ENCODE measurements at regions not wholly inside any gene's neighbourhood (a gene's known extent, or its start where the extent isn't known, plus 50 kb on each side); places are given as distances from the start of the nearest gene placed in this dataset.
A peak's percentile ranks its signal among the peaks of the same experiment; 100 is the strongest.

DNA sequence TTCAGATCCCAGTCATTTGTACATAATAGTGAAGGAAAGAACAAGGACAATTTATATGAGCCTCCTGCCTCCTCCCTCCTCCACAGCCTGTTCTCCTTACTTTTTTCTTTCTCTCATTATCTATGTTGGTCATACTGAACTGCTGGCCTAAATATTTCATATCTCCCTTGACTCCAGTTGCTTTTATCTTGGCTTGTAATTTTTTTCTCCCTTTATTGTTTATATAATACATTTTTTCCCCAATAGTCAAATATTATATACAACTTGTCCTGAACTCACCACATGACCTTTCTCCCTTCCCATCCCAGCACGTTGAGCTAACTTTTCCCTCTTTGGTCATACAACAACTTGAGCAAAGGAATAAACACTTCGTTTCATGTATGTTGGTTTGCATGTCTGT is 752.1 kb downstream of the LTN1 start:
- no peak overlapping the region for H3K4me3 ChIP-seq (ENCODE audit: low read depth, low read length)
- TF ChIP-seq, protein P1, sequence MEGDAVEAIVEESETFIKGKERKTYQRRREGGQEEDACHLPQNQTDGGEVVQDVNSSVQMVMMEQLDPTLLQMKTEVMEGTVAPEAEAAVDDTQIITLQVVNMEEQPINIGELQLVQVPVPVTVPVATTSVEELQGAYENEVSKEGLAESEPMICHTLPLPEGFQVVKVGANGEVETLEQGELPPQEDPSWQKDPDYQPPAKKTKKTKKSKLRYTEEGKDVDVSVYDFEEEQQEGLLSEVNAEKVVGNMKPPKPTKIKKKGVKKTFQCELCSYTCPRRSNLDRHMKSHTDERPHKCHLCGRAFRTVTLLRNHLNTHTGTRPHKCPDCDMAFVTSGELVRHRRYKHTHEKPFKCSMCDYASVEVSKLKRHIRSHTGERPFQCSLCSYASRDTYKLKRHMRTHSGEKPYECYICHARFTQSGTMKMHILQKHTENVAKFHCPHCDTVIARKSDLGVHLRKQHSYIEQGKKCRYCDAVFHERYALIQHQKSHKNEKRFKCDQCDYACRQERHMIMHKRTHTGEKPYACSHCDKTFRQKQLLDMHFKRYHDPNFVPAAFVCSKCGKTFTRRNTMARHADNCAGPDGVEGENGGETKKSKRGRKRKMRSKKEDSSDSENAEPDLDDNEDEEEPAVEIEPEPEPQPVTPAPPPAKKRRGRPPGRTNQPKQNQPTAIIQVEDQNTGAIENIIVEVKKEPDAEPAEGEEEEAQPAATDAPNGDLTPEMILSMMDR (IDR thresholded peaks at IDR 0.05; ENCODE audit: low read depth, low read length) = no peak
- H3K9me3 ChIP-seq (ENCODE audit: control insufficient read depth, insufficient read depth, low read length) = no peaks in the 10 kb centered on the region
- CTCF ChIA-PET = no interaction called here
- no peak overlapping the region for H3K27ac ChIP-seq (ENCODE audit: low read depth, low read length)
- POLR2A ChIA-PET = no interaction called here
- H3K27me3 ChIP-seq (ENCODE audit: control insufficient read depth, insufficient read depth, low read length) = no peaks in the 10 kb centered on the region
- DNase-seq (ENCODE audit: low read depth, low spot score) = no peak

DNA sequence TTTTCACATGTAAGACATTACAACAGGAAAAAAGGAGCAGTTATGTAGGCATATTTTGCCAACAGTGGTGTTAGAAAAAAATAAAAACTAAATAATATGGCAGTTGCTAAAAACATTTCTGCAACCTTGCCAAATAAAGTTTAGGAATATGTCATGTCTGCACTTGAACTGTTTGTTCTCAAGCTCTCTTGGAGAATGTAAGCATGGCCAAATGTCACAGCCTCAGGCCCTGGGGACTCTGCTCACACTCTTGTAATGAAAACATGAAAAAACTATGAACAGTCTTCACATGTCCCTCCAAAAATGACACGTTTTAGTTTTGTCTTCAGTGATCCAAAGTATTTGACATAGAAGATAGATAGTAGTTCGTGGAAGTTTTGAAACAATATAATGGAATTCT is 753.3 kb downstream of the LTN1 start:
- ChIA-PET POLR2A (no interaction called here), CTCF (no interaction called here)
- Histone ChIP-seq H3K27ac (ENCODE audit: low read depth, low read length) (no peak overlapping the region), H3K27me3 (ENCODE audit: control insufficient read depth, insufficient read depth, low read length) (no peaks in the 10 kb centered on the region), H3K4me3 (ENCODE audit: low read depth, low read length) (no peak overlapping the region), H3K9me3 (ENCODE audit: control insufficient read depth, insufficient read depth, low read length) (no peaks in the 10 kb centered on the region)
- no peak for DNase-seq (ENCODE audit: low read depth, low spot score)
- TF ChIP-seq, protein P1 (IDR thresholded peaks at IDR 0.05; ENCODE audit: low read depth, low read length) = no peak

DNA sequence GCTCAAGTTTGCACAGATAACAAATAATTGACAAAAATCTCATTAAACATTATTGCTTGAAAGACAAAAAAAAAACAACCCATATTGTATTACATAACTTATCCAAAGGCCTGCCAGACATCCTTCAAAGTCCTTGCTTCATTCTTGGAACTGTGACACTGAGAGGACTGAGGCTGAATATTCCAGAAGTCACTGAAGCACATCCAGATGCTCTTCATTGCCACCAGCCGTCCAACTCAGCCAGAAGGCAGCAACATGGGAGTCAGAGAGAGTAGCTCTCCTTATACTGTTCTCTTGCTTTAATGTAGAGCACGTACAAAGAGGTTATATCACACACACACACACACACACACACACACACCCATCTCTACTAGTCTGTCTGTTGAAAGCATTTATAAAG is 755.0 kb downstream of the LTN1 start:
- no peaks in the 10 kb centered on the region for H3K27me3 ChIP-seq (ENCODE audit: control insufficient read depth, insufficient read depth, low read length)
- DNase-seq (ENCODE audit: low read depth, low spot score) = no peak
- H3K27ac ChIP-seq (ENCODE audit: low read depth, low read length) = no peak overlapping the region
- POLR2A ChIA-PET = no interaction called here
- H3K4me3 ChIP-seq (ENCODE audit: low read depth, low read length) = no peak overlapping the region
- TF ChIP-seq, protein P1 (IDR thresholded peaks at IDR 0.05; ENCODE audit: low read depth, low read length) = no peak
- H3K9me3 ChIP-seq (ENCODE audit: control insufficient read depth, insufficient read depth, low read length) = no peaks in the 10 kb centered on the region
- CTCF ChIA-PET = no interaction called here

DNA sequence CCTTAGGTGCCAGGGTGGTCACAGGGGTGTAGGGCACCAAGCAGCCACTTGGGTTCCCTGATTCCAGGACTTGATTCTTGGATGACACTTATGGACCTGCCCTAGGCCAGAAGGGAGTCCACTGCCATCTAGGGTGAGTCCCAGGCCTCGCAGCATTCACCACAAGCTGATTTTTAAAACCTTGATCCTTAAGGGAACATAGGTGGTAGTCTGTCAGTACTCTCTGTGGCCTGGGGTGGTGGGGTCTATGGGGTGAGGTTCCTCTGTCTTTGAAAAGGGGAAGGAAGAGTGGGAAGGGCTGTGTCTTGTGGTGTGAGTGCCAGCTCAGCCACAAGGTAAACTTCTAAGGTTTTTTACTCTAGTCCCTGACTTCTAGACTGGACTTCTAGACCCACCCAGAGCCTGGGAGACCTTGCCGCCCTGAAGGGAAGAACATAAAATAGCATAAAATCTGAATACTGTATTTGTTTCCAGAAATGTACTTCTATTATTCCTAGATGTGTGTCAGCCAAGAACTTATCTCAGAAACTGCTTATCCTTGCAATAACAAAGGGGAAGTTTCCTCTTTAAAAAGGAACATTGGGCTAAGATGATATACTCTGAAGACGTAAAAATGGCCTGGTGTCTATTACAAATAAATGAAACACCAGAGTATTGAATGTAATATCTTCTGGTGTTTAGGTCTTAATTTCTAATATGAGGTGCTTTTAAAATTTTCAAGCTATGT is 757.3 kb downstream of the LTN1 start:
- DNase-seq (ENCODE audit: low read depth, low spot score) = no peak
- H3K9me3 ChIP-seq (ENCODE audit: control insufficient read depth, insufficient read depth, low read length) = no peaks in the 10 kb centered on the region
- no peaks in the 10 kb centered on the region for H3K27me3 ChIP-seq (ENCODE audit: control insufficient read depth, insufficient read depth, low read length)
- TF ChIP-seq, protein P1 (IDR thresholded peaks at IDR 0.05; ENCODE audit: low read depth, low read length) = 0 out of 2 replicates have a peak, but pooled peaks have one; percentile 22
- CTCF ChIA-PET = no interaction called here
- POLR2A ChIA-PET = no interaction called here
- H3K27ac ChIP-seq (ENCODE audit: low read depth, low read length) = no peak overlapping the region
- H3K4me3 ChIP-seq (ENCODE audit: low read depth, low read length) = no peak overlapping the region

DNA sequence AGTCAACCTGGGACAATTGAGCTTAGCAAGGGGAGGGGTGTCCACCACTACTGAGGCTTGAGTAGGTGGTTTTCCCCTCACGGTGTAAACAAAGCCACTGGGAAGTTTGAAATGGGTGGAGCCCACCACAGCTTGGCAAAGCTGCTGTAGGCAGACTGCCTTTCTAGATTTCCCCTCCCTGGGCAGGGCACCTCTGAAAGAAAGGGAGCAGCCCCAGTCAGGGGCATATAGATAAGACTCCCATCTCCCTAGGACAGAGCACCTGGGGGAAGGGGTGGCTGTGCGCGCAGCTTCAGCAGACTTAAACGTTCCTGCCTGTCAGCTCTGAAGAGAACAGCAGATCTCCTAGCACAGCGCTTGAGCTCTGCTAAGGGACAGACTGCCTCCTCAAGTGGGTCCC is 758.4 kb downstream of the LTN1 start:
- ChIA-PET POLR2A (no interaction called here), CTCF (no interaction called here)
- no peak overlapping the region for H3K27ac ChIP-seq (ENCODE audit: low read depth, low read length)
- no peaks in the 10 kb centered on the region for H3K9me3 ChIP-seq (ENCODE audit: control insufficient read depth, insufficient read depth, low read length)
- H3K27me3 ChIP-seq (ENCODE audit: control insufficient read depth, insufficient read depth, low read length) = no peaks in the 10 kb centered on the region
- TF ChIP-seq, protein P1 (IDR thresholded peaks at IDR 0.05; ENCODE audit: low read depth, low read length) = no peak
- H3K4me3 ChIP-seq (ENCODE audit: low read depth, low read length) = no peak overlapping the region
- no peak for DNase-seq (ENCODE audit: low read depth, low spot score)
